HG02623 (cell line): ENCODE measurements at regions not wholly inside any gene's neighbourhood (a gene's known extent, or its start where the extent isn't known, plus 50 kb on each side); places are given as distances from the start of the nearest gene placed in this dataset.

Experiments
- ATAC-seq: cut with Tn5 transposase; IDR thresholded peaks from one replicate; pipeline ENCODE4 v1.9.1; 2021; ENCODE audit warnings: moderate library complexity; ENCODE audit not compliant: unreplicated experiment

- no peak for ATAC-seq
These were observed 301.3 kb upstream of the NFE2L3 start for GRCh38 chr7:25850735-25851134.

GRCh38 chr7:25851332-25852210 lies 300.4 kb upstream of the NFE2L3 start:
- peak; percentile 72 for ATAC-seq

- ATAC-seq, result no peak
These were observed 299.6 kb upstream of the NFE2L3 start for GRCh38 chr7:25852211-25852938.

- ATAC-seq, result no peak
These were observed 299.1 kb upstream of the NFE2L3 start for GRCh38 chr7:25852939-25853271.

- no peak for ATAC-seq
These were observed 298.7 kb upstream of the NFE2L3 start for GRCh38 chr7:25853314-25853713.

- no peak for ATAC-seq
These were observed 297.9 kb upstream of the NFE2L3 start for GRCh38 chr7:25854059-25854458.

- no peak for ATAC-seq
These were observed 297.1 kb upstream of the NFE2L3 start for GRCh38 chr7:25854608-25855497.

GRCh38 chr7:25855854-25856782 lies 295.9 kb upstream of the NFE2L3 start:
- ATAC-seq, result no peak

GRCh38 chr7:25857376-25858067 lies 294.5 kb upstream of the NFE2L3 start:
- ATAC-seq, result no peak

- ATAC-seq, result no peak
These were observed 293.8 kb upstream of the NFE2L3 start for GRCh38 chr7:25858200-25858524.

- no peak for ATAC-seq
These were observed 293.2 kb upstream of the NFE2L3 start for GRCh38 chr7:25858525-25859411.

- no peak for ATAC-seq
These were observed 292.4 kb upstream of the NFE2L3 start for GRCh38 chr7:25859412-25860274.

- ATAC-seq, result no peak
These were observed 291.5 kb upstream of the NFE2L3 start for GRCh38 chr7:25860275-25861163.

- ATAC-seq, result no peak
These were observed 290.9 kb upstream of the NFE2L3 start for GRCh38 chr7:25861164-25861496.

- ATAC-seq, result no peak
These were observed 290.3 kb upstream of the NFE2L3 start for GRCh38 chr7:25861601-25862260.

- ATAC-seq, result peak; percentile 86
These were observed 289.6 kb upstream of the NFE2L3 start for GRCh38 chr7:25862261-25863004.
